OCI-LY7 (cell line): ENCODE measurements at regions not wholly inside any gene's neighbourhood (a gene's known extent, or its start where the extent isn't known, plus 50 kb on each side); places are given as distances from the start of the nearest gene placed in this dataset.

Experiments
- BruUV-seq: library from RNA; stranded (reverse); fragments of 400-500 nt; replicated peaks from 2 replicates; lab custom pipeline; 2021; lab: Mats Ljungman, UMichigan
- CTCF ChIA-PET: fragments of 300-600 bp; sonication (Branson Sonifier 250); formaldehyde crosslinking; loops from one replicate; lab custom pipeline; 2022; ENCODE audit warnings: antibody characterized with exemption; ENCODE audit not compliant: unreplicated experiment; lab: Charles Lee
- POLR2A ChIA-PET: fragments of 300-600 bp; sonication (Branson Sonifier 250); formaldehyde crosslinking; loops from one replicate; lab custom pipeline; 2022; ENCODE audit warnings: antibody characterized with exemption; lab: Charles Lee
- DNase-seq: peaks from one replicate; pipeline ENCODE4 v3.0.0-alpha.2; 2015; ENCODE audit warnings: low spot score
- H2AFZ ChIP-seq: fragments of 200-600 bp; sonication (generic), shearing (Covaris generic); 2 replicates; pipeline ENCODE4 v1.6.1; 2014; ENCODE audit warnings: mild to moderate bottlenecking, antibody characterized with exemption, low read length, moderate library complexity
- H3K27ac ChIP-seq: fragments of 200-600 bp; sonication (generic); 2 replicates; pipeline ENCODE4 v1.5.1; 2014; ENCODE audit warnings: mixed run types, low read depth, mild to moderate bottlenecking, moderate library complexity, low read length, inconsistent platforms; ENCODE audit not compliant: poor library complexity, severe bottlenecking
- H3K36me3 ChIP-seq: fragments of 200-600 bp; sonication (generic); 2 replicates; pipeline ENCODE4 v1.6.1; 2014; ENCODE audit warnings: mild to moderate bottlenecking, antibody characterized with exemption, low read length, moderate library complexity, mixed read lengths; ENCODE audit not compliant: insufficient read depth
- H3K4me1 ChIP-seq: fragments of 200-600 bp; sonication (generic); 2 replicates; pipeline ENCODE4 v1.5.1; 2014; ENCODE audit warnings: mild to moderate bottlenecking, low read length; ENCODE audit not compliant: insufficient read depth, poor library complexity, severe bottlenecking
- H3K4me2 ChIP-seq: fragments of 200-600 bp; sonication (generic); 2 replicates; pipeline ENCODE4 v1.6.1; 2014; ENCODE audit warnings: mild to moderate bottlenecking, low read length
- H3K4me3 ChIP-seq: fragments of 200-600 bp; sonication (generic); 2 replicates; pipeline ENCODE4 v1.5.1; 2014; ENCODE audit warnings: mild to moderate bottlenecking, low read depth, low read length; ENCODE audit not compliant: poor library complexity, severe bottlenecking
- H3K79me2 ChIP-seq: fragments of 200-600 bp; sonication (generic); 2 replicates; pipeline ENCODE4 v1.6.1; 2016; ENCODE audit warnings: low read depth, mild to moderate bottlenecking, low read length, moderate library complexity, mixed read lengths; ENCODE audit not compliant: insufficient read depth
- H3K9me2 ChIP-seq: fragments of 200-600 bp; sonication (generic); 2 replicates; pipeline ENCODE4 v1.6.1; 2016; ENCODE audit warnings: mild to moderate bottlenecking, low read length, mixed read lengths; ENCODE audit not compliant: insufficient read depth
- H3K9me3 ChIP-seq: fragments of 200-600 bp; sonication (generic); 2 replicates; pipeline ENCODE4 v1.6.1; 2014; ENCODE audit warnings: mild to moderate bottlenecking, mixed run types, low read length, mixed read lengths
- H4K20me1 ChIP-seq: fragments of 200-600 bp; sonication (generic); 2 replicates; pipeline ENCODE4 v1.6.1; 2014; ENCODE audit warnings: mild to moderate bottlenecking, antibody characterized with exemption, low read length, moderate library complexity, mixed read lengths; ENCODE audit not compliant: insufficient read depth
- EZH2phosphoT487 ChIP-seq: fragments of 200-600 bp; sonication (generic); IDR thresholded peaks from 2 replicates; pipeline ENCODE4 v1.6.1; 2018; ENCODE audit warnings: low read depth, borderline replicate concordance, mild to moderate bottlenecking, mixed run types, antibody characterized with exemption, low read length, moderate library complexity, mixed read lengths
- intact Hi-C: fragments of 100-400 bp; cut with micrococcal nuclease; formaldehyde crosslinking; loops from one replicate; pipeline ENCODE4 v1.10.0; 2022; ENCODE audit not compliant: unreplicated experiment
- TF ChIP-seq, protein P1 (sequence below): fragments of 200-600 bp; sonication (generic); conservative IDR thresholded peaks from 2 replicates; pipeline ENCODE4 v1.5.1; 2014; ENCODE audit warnings: mild to moderate bottlenecking, antibody characterized with exemption, low read length, moderate library complexity, mixed read lengths

DNA sequence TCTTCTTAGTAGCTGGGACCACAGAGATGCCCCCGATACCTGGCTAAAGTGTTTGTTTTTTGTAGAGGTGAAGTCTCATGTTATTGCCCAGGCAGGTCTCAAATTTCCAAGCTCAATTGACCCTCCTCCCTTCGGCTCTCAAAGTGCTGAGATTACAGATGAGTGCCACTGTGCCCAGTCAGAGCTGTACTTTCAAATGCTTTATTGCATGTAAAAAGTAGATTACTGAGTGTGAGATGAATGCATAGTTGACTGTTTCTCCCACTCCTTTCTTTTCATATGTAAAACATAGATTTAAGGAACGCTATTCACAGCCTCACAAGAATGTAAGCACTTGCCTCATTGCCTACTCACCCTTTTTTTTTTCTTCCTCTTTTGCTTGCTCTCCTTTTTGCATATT, 984.4 kb upstream of the PABPC4L start:
- H4K20me1 ChIP-seq, result no peaks in the 10 kb centered on the region
- H3K4me1 ChIP-seq, result no peaks in the 10 kb centered on the region
- no peaks in the 10 kb centered on the region for H3K9me2 ChIP-seq
- BruUV-seq, result no TSS peak
- intact Hi-C loops, result no loop called here
- no peaks in the 10 kb centered on the region for H3K36me3 ChIP-seq
- H2AFZ ChIP-seq, result no peak overlapping the region
- POLR2A ChIA-PET, result no interaction called here
- H3K27ac ChIP-seq, result no peak overlapping the region
- no peak for DNase-seq
- H3K9me3 ChIP-seq, result no peaks in the 10 kb centered on the region
- no peaks in the 10 kb centered on the region for H3K79me2 ChIP-seq
- H3K4me2 ChIP-seq, result no peak overlapping the region
- CTCF ChIA-PET, result no interaction called here
- no peak overlapping the region for H3K4me3 ChIP-seq
- no peak for TF ChIP-seq EZH2phosphoT487
- TF ChIP-seq, protein P1, sequence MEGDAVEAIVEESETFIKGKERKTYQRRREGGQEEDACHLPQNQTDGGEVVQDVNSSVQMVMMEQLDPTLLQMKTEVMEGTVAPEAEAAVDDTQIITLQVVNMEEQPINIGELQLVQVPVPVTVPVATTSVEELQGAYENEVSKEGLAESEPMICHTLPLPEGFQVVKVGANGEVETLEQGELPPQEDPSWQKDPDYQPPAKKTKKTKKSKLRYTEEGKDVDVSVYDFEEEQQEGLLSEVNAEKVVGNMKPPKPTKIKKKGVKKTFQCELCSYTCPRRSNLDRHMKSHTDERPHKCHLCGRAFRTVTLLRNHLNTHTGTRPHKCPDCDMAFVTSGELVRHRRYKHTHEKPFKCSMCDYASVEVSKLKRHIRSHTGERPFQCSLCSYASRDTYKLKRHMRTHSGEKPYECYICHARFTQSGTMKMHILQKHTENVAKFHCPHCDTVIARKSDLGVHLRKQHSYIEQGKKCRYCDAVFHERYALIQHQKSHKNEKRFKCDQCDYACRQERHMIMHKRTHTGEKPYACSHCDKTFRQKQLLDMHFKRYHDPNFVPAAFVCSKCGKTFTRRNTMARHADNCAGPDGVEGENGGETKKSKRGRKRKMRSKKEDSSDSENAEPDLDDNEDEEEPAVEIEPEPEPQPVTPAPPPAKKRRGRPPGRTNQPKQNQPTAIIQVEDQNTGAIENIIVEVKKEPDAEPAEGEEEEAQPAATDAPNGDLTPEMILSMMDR, result no peak

DNA sequence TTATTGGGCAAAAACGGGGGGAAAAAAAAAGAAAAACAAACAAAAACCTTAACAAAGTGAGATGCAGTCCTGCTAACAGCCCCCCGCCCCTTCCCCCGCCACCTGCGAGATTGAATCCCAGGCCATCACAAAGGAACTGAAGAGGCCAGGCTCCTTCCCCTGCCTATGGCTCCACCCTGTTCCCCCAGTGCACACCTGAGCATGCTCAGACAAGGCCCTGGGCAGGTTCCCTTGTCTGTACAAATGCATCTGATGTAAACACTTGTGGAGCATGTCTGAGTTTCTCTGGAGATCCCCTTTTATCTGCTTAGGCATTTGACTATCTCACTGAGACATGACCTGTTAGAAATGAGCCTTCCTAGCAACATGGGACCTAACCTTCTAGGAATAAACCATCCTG, 983.7 kb upstream of the PABPC4L start:
- intact Hi-C loops, result no loop called here
- CTCF ChIA-PET, result no interaction called here

DNA sequence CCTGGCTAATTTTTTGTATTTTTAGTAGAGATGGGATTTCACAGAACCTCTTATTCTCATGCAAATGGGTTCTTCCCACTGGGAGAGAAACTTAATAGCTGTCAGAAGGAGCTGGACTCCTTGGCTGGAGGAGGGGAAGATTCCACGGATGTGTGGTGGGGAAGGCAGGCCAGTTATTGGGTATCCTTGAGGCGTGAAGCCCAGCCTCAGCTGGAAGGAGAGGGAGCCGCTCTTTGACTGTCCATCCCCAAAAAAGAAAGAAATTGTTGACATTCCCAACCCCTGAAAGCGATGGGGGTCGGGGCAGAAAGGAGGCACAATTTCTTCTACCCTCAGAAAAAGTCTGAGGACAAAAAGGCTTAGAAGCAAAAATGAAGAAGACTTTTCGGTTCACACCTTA, 983.1 kb upstream of the PABPC4L start:
- no peak for DNase-seq
- Histone ChIP-seq H3K4me3 (no peak overlapping the region), H3K9me2 (no peaks in the 10 kb centered on the region), H3K4me2 (no peak overlapping the region), H4K20me1 (no peaks in the 10 kb centered on the region), H3K36me3 (no peaks in the 10 kb centered on the region), H2AFZ (no peak overlapping the region), H3K79me2 (no peaks in the 10 kb centered on the region), H3K4me1 (no peaks in the 10 kb centered on the region), H3K27ac (no peak overlapping the region), H3K9me3 (no peaks in the 10 kb centered on the region)
- ChIA-PET POLR2A (interaction anchor here (0.6 to 0.7 kb wide), 2 partner anchors 1498 to 1601 kb away, joined by 3 read pairs; no protein-coding TSS in a partner anchor), CTCF (no interaction called here)
- intact Hi-C loops, result no loop called here
- BruUV-seq, result no TSS peak
- TF ChIP-seq EZH2phosphoT487, result no peak
- TF ChIP-seq, protein P1, result no peak

More for the DNA sequence above, 983.7 kb upstream of the PABPC4L start:
- Histone ChIP-seq H3K9me3 (no peaks in the 10 kb centered on the region), H3K4me3 (no peak overlapping the region), H3K4me1 (no peaks in the 10 kb centered on the region), H4K20me1 (no peaks in the 10 kb centered on the region), H3K27ac (no peak overlapping the region), H3K4me2 (no peak overlapping the region), H3K9me2 (no peaks in the 10 kb centered on the region), H2AFZ (no peak overlapping the region), H3K79me2 (no peaks in the 10 kb centered on the region), H3K36me3 (no peaks in the 10 kb centered on the region)
- no TSS peak for BruUV-seq
- POLR2A ChIA-PET, result no interaction called here
- no peak for DNase-seq
- TF ChIP-seq, protein P1, result no peak
